GM12878 (cell line): ENCODE measurements at regions not wholly inside any gene's neighbourhood (a gene's known extent, or its start where the extent isn't known, plus 50 kb on each side); places are given as distances from the start of the nearest gene placed in this dataset.

ENCODE experiments used
- ATAC-seq: fragments of 200-7000 bp; cut with Tn5 transposase; 3 replicates; pipeline ENCODE4 v1.9.1; 2020; ENCODE audit warnings: mild to moderate bottlenecking, moderate library complexity
- BruUV-seq: library from RNA; stranded (reverse); fragments of 400-500 nt; replicated peaks from 2 replicates; lab custom pipeline; 2021; lab: Mats Ljungman, UMichigan
- CTCF ChIA-PET: fragments of 300-600 bp; sonication (Branson Sonifier 250); formaldehyde crosslinking; extraction: SDS; loops from one replicate; lab custom pipeline; 2021; ENCODE audit warnings: inconsistent platforms; lab: Yijun Ruan, JAX
- POLR2A ChIA-PET: fragments of 350-600 bp; formaldehyde crosslinking; extraction: SDS; loops from one replicate; lab custom pipeline; 2021; ENCODE audit warnings: inconsistent platforms; lab: Charles Lee
- RAD21 ChIA-PET: fragments of 300-600 bp; sonication (Branson Sonifier 250); formaldehyde crosslinking; loops from one replicate; lab custom pipeline; 2023; ENCODE audit warnings: antibody characterized with exemption; ENCODE audit not compliant: unreplicated experiment; lab: Charles Lee
- SMC1A ChIA-PET: fragments of 300-600 bp; sonication (Branson Sonifier 250); formaldehyde crosslinking; loops from one replicate; lab custom pipeline; 2023; ENCODE audit not compliant: unreplicated experiment, uncharacterized antibody; lab: Charles Lee
- DNase-seq: peaks from one replicate; pipeline ENCODE4 v3.0.0-alpha.2; 2011; ENCODE audit warnings: low read depth, low spot score
- FAIRE-seq: peaks from 3 replicates; lab custom pipeline; 2011; peaks lifted over from hg19 to GRCh38; lab: Jason Lieb, UNC
- H2AFZ ChIP-seq: 2 replicates; pipeline ENCODE4 v1.6.0; 2011; ENCODE audit warnings: low read depth, low read length, control low read depth; ENCODE audit not compliant: control insufficient read depth
- H3K27ac ChIP-seq: 2 replicates; pipeline ENCODE4 v1.5.1; 2011; ENCODE audit warnings: control low read depth; ENCODE audit not compliant: control insufficient read depth, insufficient read depth
- H3K27me3 ChIP-seq, 2 experiments: replicated peaks in 1 of 2; 2 replicates each; pipeline versions ENCODE4 v1.6.0 to v1.6.1; 2011; ENCODE audit warnings: low read length in 1 of 2; ENCODE audit not compliant: control insufficient read depth in 2 of 2, insufficient read depth in 2 of 2
- H3K36me3 ChIP-seq, 2 experiments: 2 replicates each; pipeline ENCODE4 v1.5.1; 2011; ENCODE audit warnings: low read length in 1 of 2; ENCODE audit not compliant: control insufficient read depth in 2 of 2, insufficient read depth in 2 of 2
- H3K4me1 ChIP-seq: 2 replicates; pipeline ENCODE4 v1.6.1; 2011; ENCODE audit warnings: mild to moderate bottlenecking, low read length, moderate library complexity, mixed read lengths; ENCODE audit not compliant: control insufficient read depth, insufficient read depth
- H3K4me2 ChIP-seq: 2 replicates; pipeline ENCODE4 v1.6.0; 2011; ENCODE audit warnings: control low read depth; ENCODE audit not compliant: control insufficient read depth, insufficient read depth
- H3K4me3 ChIP-seq: fragments of 200-600 bp; sonication (generic); 2 replicates; pipeline ENCODE4 v1.5.1; 2016
- H3K79me2 ChIP-seq: 2 replicates; pipeline ENCODE4 v1.6.0; 2011; ENCODE audit warnings: low read length; ENCODE audit not compliant: control insufficient read depth, insufficient read depth
- H3K9ac ChIP-seq: 2 replicates; pipeline ENCODE4 v1.8.0; 2011; ENCODE audit warnings: low read length, control low read depth, mixed read lengths; ENCODE audit not compliant: control insufficient read depth, insufficient read depth
- H3K9me3 ChIP-seq: replicated peaks from 3 replicates; pipeline ENCODE4 v1.5.1; 2011; ENCODE audit warnings: mild to moderate bottlenecking, low read length; ENCODE audit not compliant: control insufficient read depth, insufficient read depth
- H4K20me1 ChIP-seq: 2 replicates; pipeline ENCODE4 v1.6.0; 2011; ENCODE audit not compliant: control insufficient read depth, insufficient read depth
- CUX1 ChIP-seq: IDR thresholded peaks from 2 replicates; pipeline ENCODE4 v1.6.1; 2012; ENCODE audit warnings: improper control_type of control experiment, low read depth, low read length; ENCODE audit not compliant: insufficient replicate concordance
- DPF2 ChIP-seq: fragments of 450-650 bp; IDR thresholded peaks from 2 replicates; pipeline ENCODE4 v1.6.1; 2017; ENCODE audit warnings: mild to moderate bottlenecking
- PBX3 ChIP-seq: IDR thresholded peaks from 2 replicates; pipeline ENCODE4 v1.6.1; 2011; ENCODE audit warnings: mild to moderate bottlenecking, low read depth, low read length, moderate library complexity; ENCODE audit not compliant: insufficient replicate concordance
- PRDM15 ChIP-seq: fragments of 450-650 bp; formaldehyde crosslinking; IDR thresholded peaks from 2 replicates; pipeline ENCODE4 v1.4.0; 2020; ENCODE audit warnings: mild to moderate bottlenecking, moderate library complexity
- SKIL ChIP-seq: fragments of 450-650 bp; IDR thresholded peaks from 2 replicates; pipeline ENCODE4 v1.6.1; 2017; ENCODE audit warnings: mild to moderate bottlenecking, low read depth, inconsistent platforms; ENCODE audit not compliant: poor library complexity, severe bottlenecking
- YBX1 ChIP-seq: fragments of 450-650 bp; IDR thresholded peaks from 2 replicates; pipeline ENCODE4 v1.6.1; 2016; ENCODE audit warnings: antibody characterized with exemption
- WGBS: methylation state at CpG from one replicate; pipeline ENCODE4 v1.1.6; 2016; ENCODE audit warnings: low lambda C conversion rate; ENCODE audit not compliant: insufficient replicate concordance, insufficient coverage; ENCODE audit errors: missing lambda C conversion rate; 5-methylcytosine and 5-hydroxymethylcytosine counted together
- in situ Hi-C: fragments of 300-500 bp; cut with MboI; formaldehyde crosslinking; loops from 9 replicates; pipeline ENCODE4 v1.14.3; 2018; ENCODE audit warnings: mixed read lengths
- intact Hi-C: fragments of 100-400 bp; cut with micrococcal nuclease; formaldehyde crosslinking; loops from one replicate; pipeline ENCODE4 v1.14.2; 2022; ENCODE audit not compliant: unreplicated experiment
- TF ChIP-seq, protein P1 (sequence below): IDR thresholded peaks from 2 replicates; pipeline ENCODE4 v1.6.1; 2011; ENCODE audit warnings: borderline replicate concordance, low read depth, mild to moderate bottlenecking, moderate library complexity, low read length; ENCODE audit not compliant: insufficient read depth, poor library complexity, severe bottlenecking

DNA sequence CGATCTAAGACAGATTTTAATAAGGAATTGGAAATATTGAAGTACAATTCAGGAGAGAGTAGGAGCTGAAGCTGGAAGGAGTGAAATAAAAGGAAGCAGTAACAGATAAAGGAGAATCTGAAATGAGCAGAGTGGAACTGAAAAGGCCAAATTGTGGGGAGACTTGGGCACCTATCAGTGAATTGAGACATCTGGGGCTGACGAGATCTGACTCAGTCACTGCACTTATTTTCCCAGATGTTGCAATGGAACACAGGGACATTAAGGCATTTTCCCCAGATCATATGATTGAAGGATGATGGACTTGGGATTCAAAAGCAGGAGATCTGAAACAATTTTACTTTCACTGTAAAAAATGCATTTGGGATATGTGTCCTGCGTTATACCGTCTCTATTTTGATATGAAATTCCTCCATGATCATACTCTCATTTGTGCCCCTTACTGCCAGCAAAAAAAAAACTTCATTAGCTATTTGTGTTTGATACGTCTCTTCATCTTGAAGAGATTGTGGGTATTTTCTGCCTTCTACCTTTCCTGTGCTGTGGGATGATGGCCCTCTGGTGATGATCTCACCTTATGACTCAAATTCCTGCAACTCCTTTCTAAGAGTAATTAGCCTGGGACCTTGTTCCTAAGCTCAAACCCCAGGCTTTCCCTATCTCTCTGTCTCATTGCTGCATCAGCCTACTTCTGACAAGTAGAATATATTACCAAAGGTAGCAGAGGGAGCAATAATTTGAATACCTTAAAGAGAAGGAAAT, 278.5 kb upstream of the MAN1A1 start:
- no peak for FAIRE-seq
- Histone ChIP-seq H3K27ac (no peak overlapping the region), H2AFZ (no peak overlapping the region), H3K9me3 (no peaks in the 10 kb centered on the region), H3K27me3 (no peaks in the 10 kb centered on the region; a peak in 1 of 4 replicates), H3K4me1 (no peaks in the 10 kb centered on the region), H3K36me3 (no peaks in the 10 kb centered on the region), H3K9ac (no peak overlapping the region), H3K4me3 (no peak overlapping the region), H3K4me2 (no peak overlapping the region), H4K20me1 (no peaks in the 10 kb centered on the region), H3K79me2 (no peaks in the 10 kb centered on the region)
- BruUV-seq, result no TSS peak
- intact Hi-C loops, result no loop called here
- no peak for ATAC-seq
- RAD21 ChIA-PET, result no interaction called here
- no peak for DNase-seq
- SMC1A ChIA-PET, result interaction anchor here (0.6 to 1.2 kb wide), 2 partner anchors 37 to 294 kb away, joined by 3 to 4 read pairs; no protein-coding TSS in a partner anchor
- POLR2A ChIA-PET, result interaction anchor here (0.6 kb wide), 2 partner anchors 485 to 1592 kb away, joined by 3 read pairs; no protein-coding TSS in a partner anchor
- in situ Hi-C loops, result no loop called here
- CTCF ChIA-PET, result interaction anchor here (2.1 kb wide), 1 partner anchor 277 kb away, joined by 9 read pairs; no protein-coding TSS in a partner anchor
- WGBS, result 65% methylated on average over 5 of the region's 5 CpGs
- TF ChIP-seq DPF2, result no peak
- TF ChIP-seq, protein P1, sequence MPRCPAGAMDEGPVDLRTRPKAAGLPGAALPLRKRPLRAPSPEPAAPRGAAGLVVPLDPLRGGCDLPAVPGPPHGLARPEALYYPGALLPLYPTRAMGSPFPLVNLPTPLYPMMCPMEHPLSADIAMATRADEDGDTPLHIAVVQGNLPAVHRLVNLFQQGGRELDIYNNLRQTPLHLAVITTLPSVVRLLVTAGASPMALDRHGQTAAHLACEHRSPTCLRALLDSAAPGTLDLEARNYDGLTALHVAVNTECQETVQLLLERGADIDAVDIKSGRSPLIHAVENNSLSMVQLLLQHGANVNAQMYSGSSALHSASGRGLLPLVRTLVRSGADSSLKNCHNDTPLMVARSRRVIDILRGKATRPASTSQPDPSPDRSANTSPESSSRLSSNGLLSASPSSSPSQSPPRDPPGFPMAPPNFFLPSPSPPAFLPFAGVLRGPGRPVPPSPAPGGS, result no peak
- no peak for TF ChIP-seq YBX1
- no peak for TF ChIP-seq SKIL
- TF ChIP-seq CUX1, result no peak
- no peak for TF ChIP-seq PRDM15
- TF ChIP-seq PBX3, result no peak
